Ascending aorta (tissue), 2 donors: ENCODE measurements at regions not wholly inside any gene's neighbourhood (a gene's known extent, or its start where the extent isn't known, plus 50 kb on each side); places are given as distances from the start of the nearest gene placed in this dataset.

Source experiments
- DNase-seq, 2 donors: peaks; one replicate each; pipeline ENCODE4 v3.0.0-alpha.2; 2019; ENCODE audit warnings: low spot score in 2 of 2
- H3K27ac ChIP-seq, 2 donors: fragments of 200-600 bp; sonication (generic); one replicate each; pipeline ENCODE4 v1.5.1; 2016 to 2017; ENCODE audit warnings: mild to moderate bottlenecking in 1 of 2
- H3K27me3 ChIP-seq: fragments of 200-600 bp; sonication (generic); one replicate; pipeline ENCODE4 v1.5.1; 2017
- H3K36me3 ChIP-seq, 2 donors: fragments of 200-600 bp; sonication (generic); one replicate each; pipeline ENCODE4 v1.5.1; 2016
- H3K4me1 ChIP-seq, 2 donors: fragments of 200-600 bp; sonication (generic); one replicate each; pipeline ENCODE4 v1.5.1; 2016 to 2017; ENCODE audit warnings: mild to moderate bottlenecking in 1 of 2
- H3K4me3 ChIP-seq, 2 donors: fragments of 200-600 bp; sonication (generic); one replicate each; pipeline ENCODE4 v1.5.1; 2016 to 2017; ENCODE audit warnings: mild to moderate bottlenecking in 1 of 2
- H3K9me3 ChIP-seq, 2 donors: fragments of 200-600 bp; sonication (generic); one replicate each; pipeline ENCODE4 v1.5.1; 2016
- intact Hi-C: fragments of 100-400 bp; cut with DNase I; formaldehyde crosslinking; loops from one replicate; pipeline ENCODE4 v1.15.1; 2023
- TF ChIP-seq, protein P1 (sequence below), 3 experiments: fragments of 200-600 bp in 2 of 3; fragments of 450-650 bp in 1 of 3; sonication (generic) in 2 of 3; IDR thresholded peaks; one replicate each; pipeline ENCODE4 v1.5.1; 2016 to 2019; ENCODE audit warnings: antibody characterized with exemption in 3 of 3, mild to moderate bottlenecking in 1 of 3, moderate library complexity in 1 of 3

DNA sequence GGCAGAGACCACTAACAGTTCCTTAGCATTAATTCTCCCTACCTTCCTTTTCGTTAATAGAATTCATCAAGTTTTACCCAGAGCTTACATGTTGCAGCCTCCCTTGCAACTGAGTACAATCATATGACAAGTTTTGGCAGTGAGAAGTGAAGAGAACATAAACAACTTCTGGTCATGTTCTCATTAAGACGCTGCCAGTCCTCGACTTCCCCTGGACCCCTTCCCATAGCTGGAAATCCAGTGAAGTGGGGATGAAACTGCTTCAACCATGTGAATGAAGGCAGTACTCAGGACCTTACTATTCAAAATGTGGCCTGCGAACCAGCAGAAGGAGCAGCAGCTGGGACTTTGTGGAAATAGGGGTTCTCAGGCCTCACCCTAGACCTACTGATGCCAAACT, 133.9 kb downstream of the SPTSSA start:
- intact Hi-C loops = loop anchor here (10.0 kb wide), 1 partner anchor 483 kb away; no protein-coding TSS in a partner anchor
- DNase-seq = no peak
- Histone ChIP-seq H3K27ac (no peak overlapping the region), H3K27me3 (no peaks in the 10 kb centered on the region), H3K4me1 (no peaks in the 10 kb centered on the region), H3K4me3 (no peak overlapping the region), H3K36me3 (no peaks in the 10 kb centered on the region), H3K9me3 (no peaks in the 10 kb centered on the region)
- TF ChIP-seq, protein P1, sequence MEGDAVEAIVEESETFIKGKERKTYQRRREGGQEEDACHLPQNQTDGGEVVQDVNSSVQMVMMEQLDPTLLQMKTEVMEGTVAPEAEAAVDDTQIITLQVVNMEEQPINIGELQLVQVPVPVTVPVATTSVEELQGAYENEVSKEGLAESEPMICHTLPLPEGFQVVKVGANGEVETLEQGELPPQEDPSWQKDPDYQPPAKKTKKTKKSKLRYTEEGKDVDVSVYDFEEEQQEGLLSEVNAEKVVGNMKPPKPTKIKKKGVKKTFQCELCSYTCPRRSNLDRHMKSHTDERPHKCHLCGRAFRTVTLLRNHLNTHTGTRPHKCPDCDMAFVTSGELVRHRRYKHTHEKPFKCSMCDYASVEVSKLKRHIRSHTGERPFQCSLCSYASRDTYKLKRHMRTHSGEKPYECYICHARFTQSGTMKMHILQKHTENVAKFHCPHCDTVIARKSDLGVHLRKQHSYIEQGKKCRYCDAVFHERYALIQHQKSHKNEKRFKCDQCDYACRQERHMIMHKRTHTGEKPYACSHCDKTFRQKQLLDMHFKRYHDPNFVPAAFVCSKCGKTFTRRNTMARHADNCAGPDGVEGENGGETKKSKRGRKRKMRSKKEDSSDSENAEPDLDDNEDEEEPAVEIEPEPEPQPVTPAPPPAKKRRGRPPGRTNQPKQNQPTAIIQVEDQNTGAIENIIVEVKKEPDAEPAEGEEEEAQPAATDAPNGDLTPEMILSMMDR (IDR thresholded peaks at IDR 0.05) = no peak

DNA sequence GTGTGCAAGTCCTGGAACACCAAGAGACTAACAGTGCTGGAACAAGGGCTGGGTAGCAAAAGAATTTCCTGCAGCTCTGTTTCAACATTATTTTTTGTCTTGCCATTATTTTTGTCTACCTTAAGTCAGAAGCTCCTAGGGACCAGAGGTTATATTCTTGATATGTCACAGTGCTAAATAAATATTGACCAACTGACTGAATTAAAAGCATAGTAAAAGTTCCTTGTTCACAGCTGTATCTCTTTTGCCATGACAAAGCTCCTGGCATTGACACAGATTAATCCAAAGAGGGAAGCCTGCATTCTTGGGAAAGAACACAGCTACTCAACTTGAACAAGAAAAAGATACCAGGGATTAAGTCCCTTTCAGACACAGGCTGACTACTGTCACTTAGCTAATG, 136.5 kb downstream of the SPTSSA start:
- Histone ChIP-seq H3K27ac (no peak overlapping the region), H3K36me3 (no peaks in the 10 kb centered on the region)
- intact Hi-C loops = loop anchor here (10.0 kb wide), 1 partner anchor 481 kb away; no protein-coding TSS in a partner anchor

DNA sequence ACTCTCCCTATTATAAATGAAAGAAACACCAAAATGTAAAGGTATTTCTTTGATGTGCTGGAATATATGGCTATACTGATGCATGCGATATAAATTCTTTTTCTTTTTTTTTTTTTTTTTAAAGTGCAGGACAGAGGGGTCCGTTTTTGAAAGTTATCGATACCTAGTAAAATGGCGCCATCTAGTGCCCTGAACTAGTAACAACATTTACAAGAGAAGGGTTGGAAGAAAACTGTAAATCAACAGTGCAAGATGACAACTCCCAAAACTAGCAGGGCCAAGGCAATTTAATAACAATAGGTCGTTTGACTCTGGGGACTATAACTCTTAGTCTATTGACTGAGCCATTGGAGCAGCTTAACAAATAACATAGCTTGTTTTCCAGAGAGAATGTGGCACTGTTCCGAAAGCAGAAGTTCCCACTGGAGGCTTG, 137.7 kb downstream of the SPTSSA start:
- Histone ChIP-seq H3K4me1 (no peaks in the 10 kb centered on the region), H3K27ac (no peak overlapping the region), H3K27me3 (no peaks in the 10 kb centered on the region), H3K36me3 (no peaks in the 10 kb centered on the region), H3K9me3 (no peaks in the 10 kb centered on the region), H3K4me3 (no peak overlapping the region)
- TF ChIP-seq, protein P1 (IDR thresholded peaks at IDR 0.05) = peak in 2 of 3 experiments; percentile 43 to 47
- DNase-seq = no peak
- intact Hi-C loops = loop anchor here (10.0 kb wide), 1 partner anchor 480 kb away; no protein-coding TSS in a partner anchor

More for the DNA sequence above, 136.5 kb downstream of the SPTSSA start:
- H3K9me3 ChIP-seq = no peaks in the 10 kb centered on the region
- H3K4me1 ChIP-seq = no peaks in the 10 kb centered on the region
- no peak for DNase-seq
- H3K4me3 ChIP-seq = no peak overlapping the region
- TF ChIP-seq, protein P1 (IDR thresholded peaks at IDR 0.05) = no peak
- H3K27me3 ChIP-seq = no peaks in the 10 kb centered on the region

DNA sequence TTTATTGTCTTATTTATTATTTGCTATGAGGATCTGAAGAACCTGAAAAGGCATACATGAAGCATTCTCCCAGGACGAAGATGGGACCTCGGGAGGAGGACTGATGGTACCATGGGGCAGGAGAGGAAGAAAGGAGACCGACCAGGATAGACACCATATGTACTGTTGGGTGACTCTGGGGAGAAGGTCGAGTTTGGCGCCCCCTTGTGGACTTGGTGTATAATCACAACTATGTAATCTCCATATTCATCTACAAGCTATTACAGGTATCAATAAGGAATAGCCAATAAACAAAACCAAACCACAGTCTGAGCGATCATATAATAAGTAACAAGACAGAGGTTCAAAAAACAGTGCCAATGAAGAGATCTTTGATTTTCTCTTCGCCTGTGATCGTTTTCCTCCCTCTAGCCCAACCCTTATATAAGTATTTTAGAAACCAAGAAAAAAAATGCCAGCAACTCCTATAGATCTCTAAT, 139.1 kb downstream of the SPTSSA start:
- H3K4me1 ChIP-seq = no peaks in the 10 kb centered on the region
- no peaks in the 10 kb centered on the region for H3K9me3 ChIP-seq
- no peaks in the 10 kb centered on the region for H3K36me3 ChIP-seq
- no peak for DNase-seq
- no peak overlapping the region for H3K4me3 ChIP-seq
- TF ChIP-seq, protein P1 (IDR thresholded peaks at IDR 0.05) = peak; percentile 37 to 50 (median 37)
- H3K27ac ChIP-seq = no peak overlapping the region
- no peaks in the 10 kb centered on the region for H3K27me3 ChIP-seq
- intact Hi-C loops = loop anchor here (10.0 kb wide), 1 partner anchor 478 kb away; no protein-coding TSS in a partner anchor

DNA sequence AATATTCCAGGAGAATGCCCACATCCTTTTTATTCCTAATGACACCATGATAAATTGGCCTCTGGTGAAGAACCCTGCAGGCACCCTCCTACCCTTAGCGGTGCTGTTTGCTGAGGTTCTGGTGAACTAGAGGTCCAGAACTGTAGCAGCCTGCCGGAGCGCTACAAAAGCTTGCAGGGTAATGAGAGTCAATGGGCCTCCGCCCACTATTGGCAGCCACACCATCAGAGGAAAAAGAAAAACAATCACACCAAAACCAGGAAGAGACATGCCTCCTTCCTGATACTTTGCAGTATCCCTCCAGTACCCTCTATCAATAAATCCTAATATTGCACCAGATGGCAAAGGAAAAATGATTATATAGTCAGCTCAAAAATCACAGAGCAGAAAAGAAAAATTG, 142.9 kb downstream of the SPTSSA start:
- Histone ChIP-seq H3K4me1 (no peaks in the 10 kb centered on the region), H3K27me3 (no peaks in the 10 kb centered on the region), H3K9me3 (no peaks in the 10 kb centered on the region), H3K36me3 (no peaks in the 10 kb centered on the region), H3K4me3 (no peak overlapping the region), H3K27ac (no peak overlapping the region)
- no peak for DNase-seq
- TF ChIP-seq, protein P1 (IDR thresholded peaks at IDR 0.05) = no peak
- intact Hi-C loops = no loop called here

DNA sequence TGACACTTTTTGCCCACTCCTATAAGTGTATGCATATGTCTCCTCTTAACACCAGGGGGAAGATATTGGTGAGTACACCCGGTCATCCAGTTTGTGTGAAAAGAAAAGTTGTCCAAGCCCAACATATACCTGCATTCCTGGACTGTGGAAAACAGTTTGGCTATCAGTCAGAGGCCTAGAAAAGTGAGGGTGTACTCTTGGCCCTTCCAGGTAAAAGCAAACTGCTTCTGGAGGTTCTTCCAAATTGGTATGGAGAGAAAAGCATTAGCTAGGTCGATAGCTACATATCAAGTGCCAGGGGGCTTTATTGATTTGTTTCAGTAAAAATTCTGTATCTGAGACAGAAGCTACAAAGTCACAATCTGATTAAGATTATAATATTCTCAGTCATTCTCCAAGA, 144.0 kb downstream of the SPTSSA start:
- intact Hi-C loops = no loop called here
- TF ChIP-seq, protein P1 (IDR thresholded peaks at IDR 0.05) = no peak

More for the DNA sequence above, 144.0 kb downstream of the SPTSSA start:
- Histone ChIP-seq H3K27me3 (no peaks in the 10 kb centered on the region), H3K36me3 (no peaks in the 10 kb centered on the region), H3K9me3 (no peaks in the 10 kb centered on the region), H3K4me3 (no peak overlapping the region), H3K27ac (no peak overlapping the region), H3K4me1 (no peaks in the 10 kb centered on the region)
- no peak for DNase-seq
